CD14-positive monocyte (primary cell): ENCODE measurements at regions not wholly inside any gene's neighbourhood (a gene's known extent, or its start where the extent isn't known, plus 50 kb on each side); places are given as distances from the start of the nearest gene placed in this dataset.

Experiments
- DNase-seq, 3 donors: peaks; one replicate each; pipeline ENCODE4 v3.0.0-alpha.2; 2011 to 2022
- H2AFZ ChIP-seq: 2 replicates; pipeline ENCODE4 v1.6.0; 2012; ENCODE audit warnings: mild to moderate bottlenecking, low read depth, low read length, inconsistent platforms; ENCODE audit not compliant: insufficient read depth, poor library complexity, severe bottlenecking
- H3K27ac ChIP-seq, 2 donors: 1 replicate in 1 of 2; 2 replicates in 1 of 2; pipeline ENCODE4 v1.5.1; 2012 to 2013; ENCODE audit warnings: low read length in 2 of 2, control low read depth in 1 of 2, inconsistent platforms in 1 of 2, low read depth in 1 of 2, mild to moderate bottlenecking in 1 of 2
- H3K27me3 ChIP-seq, 2 donors: one replicate each; pipeline versions ENCODE4 v1.6.0 to v1.6.1; 2011 to 2013; ENCODE audit warnings: low read length in 2 of 2; ENCODE audit not compliant: control insufficient read depth in 2 of 2, insufficient read depth in 2 of 2
- H3K36me3 ChIP-seq, 2 donors: replicated peaks in 1 of 2; 1 replicate in 1 of 2; 2 replicates in 1 of 2; pipeline versions ENCODE4 v1.5.1 to v1.6.1; 2012 to 2013; ENCODE audit warnings: low read length in 2 of 2, control low read depth in 1 of 2, inconsistent platforms in 1 of 2, mild to moderate bottlenecking in 1 of 2; ENCODE audit not compliant: insufficient read depth in 2 of 2, control insufficient read depth in 1 of 2
- H3K4me1 ChIP-seq, 2 donors: 1 replicate in 1 of 2; 2 replicates in 1 of 2; pipeline versions ENCODE4 v1.5.1 to v1.6.1; 2012 to 2013; ENCODE audit warnings: low read length in 2 of 2, control low read depth in 1 of 2, inconsistent platforms in 1 of 2, mild to moderate bottlenecking in 1 of 2, moderate library complexity in 1 of 2; ENCODE audit not compliant: insufficient read depth in 2 of 2, control insufficient read depth in 1 of 2
- H3K4me2 ChIP-seq: replicated peaks from 2 replicates; pipeline ENCODE3; 2012; ENCODE audit warnings: low read length, moderate library complexity, mild to moderate bottlenecking; ENCODE audit not compliant: poor library complexity, severe bottlenecking; ENCODE audit errors: extremely low read depth
- H3K4me3 ChIP-seq, 3 experiments: fragments of 200-600 bp in 1 of 3; sonication (generic) in 1 of 3; replicated peaks in 1 of 3; 1 replicate in 2 of 3; 2 replicates in 1 of 3; pipeline ENCODE4 v1.5.1; 2011 to 2013; ENCODE audit warnings: low read length in 3 of 3, mild to moderate bottlenecking in 3 of 3, control low read depth in 2 of 3, low read depth in 2 of 3, inconsistent platforms in 1 of 3, moderate library complexity in 1 of 3
- H3K79me2 ChIP-seq: 2 replicates; pipeline ENCODE4 v1.6.0; 2012; ENCODE audit warnings: mild to moderate bottlenecking, control low read depth, inconsistent platforms, low read length, moderate library complexity; ENCODE audit not compliant: insufficient read depth
- H3K9ac ChIP-seq: 2 replicates; pipeline ENCODE4 v1.6.0; 2017; ENCODE audit warnings: low read length, mild to moderate bottlenecking; ENCODE audit not compliant: insufficient read depth, poor library complexity, severe bottlenecking
- H3K9me3 ChIP-seq, 2 donors: replicated peaks in 1 of 2; 1 replicate in 1 of 2; 2 replicates in 1 of 2; pipeline versions ENCODE4 v1.5.1 to v1.6.1; 2012 to 2013; ENCODE audit warnings: low read length in 2 of 2, control low read depth in 1 of 2; ENCODE audit not compliant: control insufficient read depth in 1 of 2, insufficient read depth in 1 of 2
- H4K20me1 ChIP-seq: 2 replicates; pipeline ENCODE4 v1.6.0; 2012; ENCODE audit warnings: mild to moderate bottlenecking, low read length, control low read depth, moderate library complexity; ENCODE audit not compliant: insufficient read depth
- H3K27ac Mint-ChIP-seq, 7 donors: one replicate each; pipeline ENCODE4 v1.8.0; 2020; ENCODE audit warnings: mild to moderate bottlenecking in 7 of 7, mixed read lengths in 7 of 7, moderate library complexity in 6 of 7, inconsistent platforms in 2 of 7
- H3K27me3 Mint-ChIP-seq, 3 donors: one replicate each; pipeline ENCODE4 v1.8.0; 2021 to 2022; ENCODE audit warnings: low read depth in 3 of 3, mild to moderate bottlenecking in 3 of 3, mixed read lengths in 3 of 3, moderate library complexity in 3 of 3, inconsistent platforms in 1 of 3
- H3K36me3 Mint-ChIP-seq, 2 donors: one replicate each; pipeline ENCODE4 v1.8.0; 2020; ENCODE audit warnings: mixed read lengths in 2 of 2, inconsistent platforms in 1 of 2, mild to moderate bottlenecking in 1 of 2
- H3K4me1 Mint-ChIP-seq: one replicate; pipeline ENCODE4 v1.8.0; 2020; ENCODE audit warnings: mild to moderate bottlenecking, mixed read lengths
- H3K4me3 Mint-ChIP-seq, 2 donors: one replicate each; pipeline ENCODE4 v1.8.0; 2020; ENCODE audit warnings: mild to moderate bottlenecking in 2 of 2, mixed read lengths in 2 of 2, moderate library complexity in 1 of 2
- H3K9me3 Mint-ChIP-seq, 7 donors: one replicate each; pipeline ENCODE4 v1.8.0; 2020 to 2022; ENCODE audit warnings: mixed read lengths in 7 of 7, mild to moderate bottlenecking in 6 of 7, moderate library complexity in 6 of 7, inconsistent platforms in 2 of 7
- WGBS: methylation state at CpG from one replicate; pipeline ENCODE4 v1.1.5; 2013; ENCODE audit warnings: missing lambda C conversion rate; ENCODE audit not compliant: insufficient coverage; 5-methylcytosine and 5-hydroxymethylcytosine counted together
- intact Hi-C, 2 donors: fragments of 100-400 bp; cut with micrococcal nuclease; formaldehyde crosslinking; loops; one replicate each; pipeline versions ENCODE4 v1.15.0 to v1.15.1; 2023
- TF ChIP-seq, protein P1 (sequence below): fragments of 200-600 bp; IDR thresholded peaks from one replicate; pipeline ENCODE4 v1.8.0; 2022; ENCODE audit warnings: antibody characterized with exemption, mild to moderate bottlenecking

DNA sequence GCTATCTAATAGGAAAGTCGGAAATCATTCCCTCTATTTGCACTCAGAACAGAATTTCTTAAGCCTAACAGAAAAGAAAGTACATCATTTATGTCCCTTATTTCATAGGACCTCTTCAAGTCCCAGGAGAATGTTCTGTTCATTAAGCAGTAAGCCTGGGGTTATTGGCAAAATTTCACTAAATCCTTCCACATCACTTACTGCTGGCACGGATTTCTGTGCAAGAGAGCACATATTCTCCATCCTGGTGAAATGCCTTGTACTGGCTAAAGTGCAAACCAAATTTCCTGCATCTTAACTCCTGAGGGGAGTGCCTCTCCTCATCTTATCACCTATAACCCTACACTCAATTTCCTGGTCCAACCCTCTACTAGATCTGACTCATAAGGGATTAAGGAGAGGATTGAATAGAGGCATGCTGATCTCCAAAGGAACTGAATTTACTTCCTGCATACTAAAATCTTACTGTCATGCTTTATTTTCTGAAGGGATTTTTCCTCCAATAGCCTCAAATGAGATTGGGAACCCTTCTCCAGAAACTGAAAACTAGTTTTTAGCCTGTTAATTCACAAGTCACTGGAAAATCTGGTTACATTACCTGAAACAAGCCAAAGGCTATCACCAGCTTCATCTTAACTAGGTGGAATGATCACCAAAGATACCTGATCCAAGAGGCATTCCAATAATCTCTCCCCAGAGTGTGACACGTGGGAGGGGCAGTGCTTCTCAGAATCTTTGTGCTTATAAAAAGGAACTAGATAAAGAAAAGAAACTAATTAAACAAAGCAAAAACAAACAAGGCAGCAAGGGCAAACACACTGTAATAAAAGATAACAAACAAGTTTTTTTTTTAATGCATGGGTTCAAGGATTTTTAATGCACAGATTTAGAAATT lies 311.1 kb downstream of the NR4A2 start:
- H3K4me2 ChIP-seq: no peak overlapping the region
- DNase-seq: no peak
- peaks cover 0 to 4% of the 10 kb centered on the region in 2 donors for H3K27me3 ChIP-seq
- Mint-ChIP-seq H3K27ac (no peak overlapping the region), H3K4me3 (no peak overlapping the region), H3K27me3 (peaks cover 1 to 10% (median 2%) of the 10 kb centered on the region in 3 donors), H3K36me3 (no peaks in the 10 kb centered on the region), H3K4me1 (peaks cover 24% of the 10 kb centered on the region), H3K9me3 (peaks cover 0 to 6% (median 0%) of the 10 kb centered on the region in 7 donors)
- H3K4me1 ChIP-seq: peaks cover 18 to 22% of the 10 kb centered on the region in 2 donors
- intact Hi-C loops: no loop called here
- H3K9ac ChIP-seq: no peak overlapping the region
- H3K79me2 ChIP-seq: no peaks in the 10 kb centered on the region
- H4K20me1 ChIP-seq: no peaks in the 10 kb centered on the region
- no peaks in the 10 kb centered on the region for H3K9me3 ChIP-seq
- H3K4me3 ChIP-seq: no peak overlapping the region
- TF ChIP-seq, protein P1, sequence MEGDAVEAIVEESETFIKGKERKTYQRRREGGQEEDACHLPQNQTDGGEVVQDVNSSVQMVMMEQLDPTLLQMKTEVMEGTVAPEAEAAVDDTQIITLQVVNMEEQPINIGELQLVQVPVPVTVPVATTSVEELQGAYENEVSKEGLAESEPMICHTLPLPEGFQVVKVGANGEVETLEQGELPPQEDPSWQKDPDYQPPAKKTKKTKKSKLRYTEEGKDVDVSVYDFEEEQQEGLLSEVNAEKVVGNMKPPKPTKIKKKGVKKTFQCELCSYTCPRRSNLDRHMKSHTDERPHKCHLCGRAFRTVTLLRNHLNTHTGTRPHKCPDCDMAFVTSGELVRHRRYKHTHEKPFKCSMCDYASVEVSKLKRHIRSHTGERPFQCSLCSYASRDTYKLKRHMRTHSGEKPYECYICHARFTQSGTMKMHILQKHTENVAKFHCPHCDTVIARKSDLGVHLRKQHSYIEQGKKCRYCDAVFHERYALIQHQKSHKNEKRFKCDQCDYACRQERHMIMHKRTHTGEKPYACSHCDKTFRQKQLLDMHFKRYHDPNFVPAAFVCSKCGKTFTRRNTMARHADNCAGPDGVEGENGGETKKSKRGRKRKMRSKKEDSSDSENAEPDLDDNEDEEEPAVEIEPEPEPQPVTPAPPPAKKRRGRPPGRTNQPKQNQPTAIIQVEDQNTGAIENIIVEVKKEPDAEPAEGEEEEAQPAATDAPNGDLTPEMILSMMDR: no peak
- WGBS: 67% methylated on average over 1 of the region's 3 CpGs
- H3K27ac ChIP-seq: no peak overlapping the region
- no peak overlapping the region for H2AFZ ChIP-seq
- no peaks in the 10 kb centered on the region for H3K36me3 ChIP-seq

DNA sequence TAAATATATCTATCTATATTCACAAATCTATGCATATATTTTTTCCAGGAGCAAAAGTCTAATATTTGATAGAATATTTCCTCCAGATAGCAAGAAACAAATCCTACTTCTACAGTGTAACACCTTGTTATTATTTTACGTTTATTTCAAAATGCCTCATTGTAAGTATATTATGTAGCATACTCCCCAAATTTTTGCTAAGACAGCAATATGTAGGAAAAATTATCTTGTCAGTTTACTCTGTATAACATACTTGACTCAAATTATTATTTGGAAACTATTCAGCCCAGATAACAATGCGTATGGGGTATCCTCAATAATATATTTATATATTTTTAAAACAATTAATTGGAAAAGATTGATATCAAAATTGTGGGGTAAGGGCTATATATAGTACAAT lies 313.2 kb downstream of the NR4A2 start:
- Histone ChIP-seq H2AFZ (no peak overlapping the region), H3K9me3 (no peaks in the 10 kb centered on the region), H3K4me2 (no peak overlapping the region), H3K9ac (no peak overlapping the region), H3K79me2 (no peaks in the 10 kb centered on the region), H3K4me3 (no peak overlapping the region), H4K20me1 (no peaks in the 10 kb centered on the region), H3K4me1 (peaks cover 18 to 19% of the 10 kb centered on the region in 2 donors), H3K27ac (no peak overlapping the region), H3K27me3 (peaks cover 0 to 4% of the 10 kb centered on the region in 2 donors), H3K36me3 (no peaks in the 10 kb centered on the region)
- no CpG with 5 or more reads among the region's 2 CpGs for WGBS
- Mint-ChIP-seq H3K9me3 (peaks cover 0 to 3% (median 0%) of the 10 kb centered on the region in 7 donors), H3K36me3 (no peaks in the 10 kb centered on the region), H3K27me3 (peaks cover 0 to 10% (median 1%) of the 10 kb centered on the region in 3 donors), H3K4me1 (peaks cover 23% of the 10 kb centered on the region), H3K4me3 (no peak overlapping the region), H3K27ac (no peak overlapping the region)
- intact Hi-C loops: no loop called here
- TF ChIP-seq, protein P1: no peak
- DNase-seq: no peak
